Fibroblast of the aortic adventitia (primary cell): ENCODE measurements at regions not wholly inside any gene's neighbourhood (a gene's known extent, or its start where the extent isn't known, plus 50 kb on each side); places are given as distances from the start of the nearest gene placed in this dataset.

ENCODE experiments used
- DNase-seq: peaks from one replicate; pipeline ENCODE4 v3.0.0-alpha.2; 2010; ENCODE audit warnings: low read depth
- H3K4me3 ChIP-seq: 2 replicates; pipeline ENCODE4 v1.5.1; 2011; ENCODE audit warnings: low read depth, mild to moderate bottlenecking, control low read depth, low read length, moderate library complexity
- TF ChIP-seq, protein P1 (sequence below): IDR thresholded peaks from 2 replicates; pipeline ENCODE4 v1.5.1; 2011; ENCODE audit warnings: mild to moderate bottlenecking, low read length, control low read depth, inconsistent platforms; ENCODE audit not compliant: insufficient read depth

DNA sequence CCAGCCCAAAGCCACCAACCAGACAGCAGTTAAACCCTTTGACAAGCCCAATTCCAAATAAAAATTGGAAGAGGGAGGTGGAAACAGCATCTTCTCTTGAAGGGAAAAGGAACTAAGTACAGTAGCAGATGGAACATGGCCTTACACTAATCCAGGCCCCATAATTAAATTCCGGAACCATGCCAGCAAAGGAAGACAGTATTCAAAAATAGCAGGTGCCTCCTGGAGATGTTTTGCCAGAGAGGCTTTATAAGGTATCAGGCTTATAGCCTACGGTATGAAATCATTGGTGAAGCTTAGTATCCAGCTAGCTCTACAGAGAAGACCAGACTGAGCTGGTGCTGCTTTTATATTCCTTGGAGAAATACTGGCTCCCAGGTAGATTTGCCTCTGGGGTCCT is 344.1 kb upstream of the API5 start:
- H3K4me3 ChIP-seq: no peak overlapping the region
- DNase-seq: no peak
- TF ChIP-seq, protein P1, sequence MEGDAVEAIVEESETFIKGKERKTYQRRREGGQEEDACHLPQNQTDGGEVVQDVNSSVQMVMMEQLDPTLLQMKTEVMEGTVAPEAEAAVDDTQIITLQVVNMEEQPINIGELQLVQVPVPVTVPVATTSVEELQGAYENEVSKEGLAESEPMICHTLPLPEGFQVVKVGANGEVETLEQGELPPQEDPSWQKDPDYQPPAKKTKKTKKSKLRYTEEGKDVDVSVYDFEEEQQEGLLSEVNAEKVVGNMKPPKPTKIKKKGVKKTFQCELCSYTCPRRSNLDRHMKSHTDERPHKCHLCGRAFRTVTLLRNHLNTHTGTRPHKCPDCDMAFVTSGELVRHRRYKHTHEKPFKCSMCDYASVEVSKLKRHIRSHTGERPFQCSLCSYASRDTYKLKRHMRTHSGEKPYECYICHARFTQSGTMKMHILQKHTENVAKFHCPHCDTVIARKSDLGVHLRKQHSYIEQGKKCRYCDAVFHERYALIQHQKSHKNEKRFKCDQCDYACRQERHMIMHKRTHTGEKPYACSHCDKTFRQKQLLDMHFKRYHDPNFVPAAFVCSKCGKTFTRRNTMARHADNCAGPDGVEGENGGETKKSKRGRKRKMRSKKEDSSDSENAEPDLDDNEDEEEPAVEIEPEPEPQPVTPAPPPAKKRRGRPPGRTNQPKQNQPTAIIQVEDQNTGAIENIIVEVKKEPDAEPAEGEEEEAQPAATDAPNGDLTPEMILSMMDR: no peak

DNA sequence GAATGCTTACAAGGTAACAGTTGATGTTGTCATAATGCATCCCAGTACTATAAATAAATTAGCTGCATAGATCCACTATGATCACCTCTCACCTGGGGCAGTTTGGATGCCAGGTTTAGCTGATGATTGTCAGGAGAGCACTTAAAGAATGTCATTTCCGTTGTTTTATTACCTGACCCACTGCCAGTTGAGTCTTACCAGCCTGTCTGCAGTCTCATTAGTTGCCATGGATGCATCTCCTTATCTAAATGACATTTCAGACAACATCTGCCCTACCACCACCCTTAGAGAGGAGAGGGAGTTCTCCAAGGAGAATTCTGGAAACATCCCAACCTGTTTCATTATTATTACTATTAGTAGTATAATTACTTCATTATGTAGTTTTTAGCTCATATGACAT is 339.1 kb upstream of the API5 start:
- TF ChIP-seq, protein P1: no peak
- DNase-seq: no peak
- no peak overlapping the region for H3K4me3 ChIP-seq

DNA sequence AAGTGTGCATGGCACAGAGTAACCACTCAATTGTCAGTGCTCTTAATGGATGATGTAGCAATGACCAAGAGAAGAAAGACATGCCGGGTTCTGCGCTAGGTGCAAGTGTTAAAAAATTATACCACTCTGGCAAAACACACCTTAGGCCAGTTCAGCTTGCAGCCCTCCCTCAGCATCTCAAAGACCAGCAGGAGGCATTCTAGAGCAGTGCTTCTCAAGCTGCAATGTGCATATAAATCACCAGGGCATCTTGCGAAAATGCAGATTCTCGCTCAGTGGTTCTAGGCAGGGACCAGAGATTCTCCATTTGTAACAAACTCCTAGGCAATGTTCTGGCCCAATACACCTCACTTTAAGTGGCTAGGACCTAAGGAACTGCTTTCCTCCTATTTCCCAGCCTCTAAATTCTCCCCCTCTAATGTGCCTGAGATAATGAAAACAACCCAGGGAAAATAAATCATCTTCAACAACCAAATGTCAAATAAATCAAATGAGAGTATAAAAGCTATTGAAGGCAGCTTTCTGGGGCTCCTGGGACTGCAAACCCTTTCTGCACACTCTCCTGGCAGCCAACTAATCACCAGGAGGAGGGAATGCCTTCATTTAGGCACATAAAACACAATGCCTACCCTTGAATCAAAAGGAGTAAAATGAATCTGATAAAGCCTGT is 337.2 kb upstream of the API5 start:
- TF ChIP-seq, protein P1: no peak
- no peak for DNase-seq
- H3K4me3 ChIP-seq: no peak overlapping the region

DNA sequence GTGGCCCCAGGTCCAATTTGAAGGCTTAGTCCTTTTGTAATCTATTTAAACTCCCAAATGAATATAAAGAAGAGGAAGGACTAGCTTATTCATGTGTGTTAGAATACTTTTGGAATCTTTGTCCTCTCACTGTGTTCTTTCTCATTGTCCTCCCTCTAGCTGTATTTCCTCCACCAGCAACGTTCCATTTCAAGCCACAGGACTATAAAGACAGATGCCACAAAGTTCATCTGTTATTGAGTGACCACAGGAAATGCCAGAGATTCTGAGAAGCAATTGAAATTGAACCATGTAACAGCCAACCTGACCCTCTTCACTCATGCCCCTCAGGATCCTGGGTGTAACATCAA is 336.6 kb upstream of the API5 start:
- no peak overlapping the region for H3K4me3 ChIP-seq
- no peak for DNase-seq
- TF ChIP-seq, protein P1: no peak

DNA sequence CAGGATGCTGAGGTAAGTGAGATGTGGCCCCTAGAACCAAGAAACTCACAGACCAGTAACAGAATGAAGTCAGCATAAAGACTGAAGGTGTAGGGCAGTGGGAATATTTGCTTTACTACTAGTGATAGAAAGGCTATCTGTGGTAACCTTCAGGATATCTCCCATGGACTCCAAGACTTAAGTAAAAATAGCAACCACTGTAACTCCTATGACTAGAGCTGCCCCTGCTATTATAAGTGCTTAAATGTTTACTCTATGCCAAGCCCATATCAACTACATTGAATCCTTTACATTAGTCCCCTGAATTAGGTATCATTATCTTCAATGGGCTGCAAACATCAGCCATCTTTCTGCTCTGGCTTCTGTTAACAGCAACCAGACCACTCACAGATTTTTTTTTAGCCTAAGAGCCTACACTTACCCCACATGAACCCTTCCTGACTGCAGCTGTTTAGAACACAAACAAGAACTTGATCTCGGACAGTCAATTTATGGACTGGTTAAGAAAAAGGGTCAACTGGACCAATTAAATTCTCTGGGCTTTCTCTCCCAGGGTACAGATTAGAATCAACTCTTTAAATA is 335.1 kb upstream of the API5 start:
- TF ChIP-seq, protein P1: no peak
- DNase-seq: no peak
- H3K4me3 ChIP-seq: no peak overlapping the region

DNA sequence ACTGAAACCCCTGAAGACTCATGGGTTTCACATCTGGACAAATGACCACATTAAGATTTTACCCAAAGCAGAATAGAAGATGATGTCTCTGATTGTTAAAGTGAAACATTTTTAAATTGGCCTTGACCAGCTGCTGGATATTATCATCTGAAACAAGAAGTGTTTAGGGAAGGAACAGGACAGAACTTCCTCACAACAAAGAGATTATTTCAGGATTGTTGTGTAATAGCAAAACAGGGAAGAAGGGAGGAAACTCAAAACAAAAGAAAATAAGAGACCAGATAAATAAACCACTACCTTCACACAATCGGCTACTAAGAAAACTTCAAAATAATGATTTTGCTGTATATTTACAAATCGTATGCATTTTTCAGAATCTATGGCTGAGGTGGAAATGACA is 319.2 kb upstream of the API5 start:
- H3K4me3 ChIP-seq: no peak overlapping the region
- DNase-seq: no peak
- TF ChIP-seq, protein P1: no peak
